DMS79 (cell line): ENCODE measurements at regions not wholly inside any gene's neighbourhood (a gene's known extent, or its start where the extent isn't known, plus 50 kb on each side); places are given as distances from the start of the nearest gene placed in this dataset.
"Not testable (repeated sequence)": the region's sequence is repeated elsewhere in the genome, so short reads cannot be mapped to it uniquely, and the experiment has no call there.

Experiments used
- DNase-seq: peaks from one replicate; lab custom pipeline; 2025; lab: John Stamatoyannopoulos, UW

GRCh38 chr3:177249203-177249602 is 51.9 kb upstream of the TBL1XR1 start:
- DNase-seq = no peak

GRCh38 chr3:177250151-177250550 is 52.9 kb upstream of the TBL1XR1 start:
- no peak for DNase-seq

- no peak for DNase-seq
These were observed 54.5 kb upstream of the TBL1XR1 start for GRCh38 chr3:177251755-177252154.

- no peak for DNase-seq
These were observed 59.7 kb upstream of the TBL1XR1 start for GRCh38 chr3:177257006-177257405.

- DNase-seq = no peak
These were observed 60.3 kb upstream of the TBL1XR1 start for GRCh38 chr3:177257625-177258024.

- no peak for DNase-seq
These were observed 65.1 kb upstream of the TBL1XR1 start for GRCh38 chr3:177262396-177262795.

GRCh38 chr3:177263615-177264368 is 66.5 kb upstream of the TBL1XR1 start:
- DNase-seq = no peak

GRCh38 chr3:177271811-177272501 is 74.7 kb upstream of the TBL1XR1 start:
- not testable (repeated sequence) for DNase-seq

GRCh38 chr3:177278016-177278415 is 80.7 kb upstream of the TBL1XR1 start:
- no peak for DNase-seq

- no peak for DNase-seq
These were observed 82.0 kb upstream of the TBL1XR1 start for GRCh38 chr3:177279118-177279815.

GRCh38 chr3:177281292-177282118 is 84.2 kb upstream of the TBL1XR1 start:
- no peak for DNase-seq

GRCh38 chr3:177282119-177282655 is 84.9 kb upstream of the TBL1XR1 start:
- DNase-seq = peak; percentile 78

GRCh38 chr3:177283983-177284382 is 86.7 kb upstream of the TBL1XR1 start:
- no peak for DNase-seq

- DNase-seq = peak; percentile 36
These were observed 87.2 kb upstream of the TBL1XR1 start for GRCh38 chr3:177284383-177284881.

- DNase-seq = no peak
These were observed 88.8 kb upstream of the TBL1XR1 start for GRCh38 chr3:177286034-177286433.

GRCh38 chr3:177287231-177287630 is 89.9 kb upstream of the TBL1XR1 start:
- DNase-seq = no peak

GRCh38 chr3:177290633-177291032 is 93.4 kb upstream of the TBL1XR1 start:
- DNase-seq = no peak

GRCh38 chr3:177294221-177294620 is 96.9 kb upstream of the TBL1XR1 start:
- DNase-seq = no peak

GRCh38 chr3:177295116-177295515 is 97.8 kb upstream of the TBL1XR1 start:
- no peak for DNase-seq

- no peak for DNase-seq
These were observed 102.0 kb upstream of the TBL1XR1 start for GRCh38 chr3:177299250-177299649.

GRCh38 chr3:177300039-177300833 is 103.0 kb upstream of the TBL1XR1 start:
- peak; percentile 96 for DNase-seq
